ENCODE measurements at regions not wholly inside any gene's neighbourhood (a gene's known extent, or its start where the extent isn't known, plus 50 kb on each side); places are given as distances from the start of the nearest gene placed in this dataset.

DNA sequence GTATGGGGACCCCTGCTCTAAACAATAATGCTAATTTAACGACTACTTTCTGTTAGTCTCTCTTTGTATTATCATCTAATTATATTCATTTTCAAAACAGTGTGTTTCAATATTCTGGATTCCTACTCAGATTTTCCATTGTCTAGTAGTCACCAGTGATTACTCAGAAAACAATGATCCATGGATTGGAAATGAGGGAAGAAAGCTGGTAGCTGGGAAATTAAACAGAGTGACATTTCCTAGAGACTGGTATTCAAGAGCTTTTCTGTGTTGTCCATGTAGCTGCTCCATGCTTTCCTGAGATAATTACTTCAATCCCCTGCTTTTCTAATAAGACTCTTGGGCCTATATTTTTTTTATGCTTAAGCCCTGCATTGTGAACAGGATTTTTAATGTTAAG lies 1862.1 kb upstream of the C9orf72 start:
- no peaks in the 10 kb centered on the region for H3K36me3 ChIP-seq (ENCODE audit: control insufficient read depth, insufficient read depth, low read length)
- no CpG with 5 or more reads among the region's 1 CpG for WGBS (ENCODE audit: insufficient coverage, low coverage, missing lambda C conversion rate)
- intact Hi-C loops (cut with micrococcal nuclease) (no loop called here), in situ Hi-C loops (cut with MboI) (no loop called here)
- H3K4me1 ChIP-seq (replicated peaks in 1 of 2; ENCODE audit: control insufficient read depth in 2 of 2, insufficient read depth in 2 of 2, low read length in 2 of 2) = no peaks in the 10 kb centered on the region
- H3K9me3 ChIP-seq (replicated peaks; ENCODE audit: control insufficient read depth, insufficient read depth, low read depth, low read length) = no peaks in the 10 kb centered on the region
- H3K9ac ChIP-seq (ENCODE audit: insufficient read depth in 1 of 2, low read depth in 2 of 2, low read length in 2 of 2) = no peak overlapping the region
- POLR2A ChIA-PET = no interaction called here
- no peak for TF ChIP-seq USF1 (CRISPR knock-in tag; IDR thresholded peaks at IDR 0.05)
- no peak for TF ChIP-seq ZNF445 (CRISPR knock-in tag; IDR thresholded peaks at IDR 0.05; ENCODE audit: low read depth)
- TF ChIP-seq NCOA4 (IDR thresholded peaks at IDR 0.05; ENCODE audit: partially characterized antibody) = no peak
- FAIRE-seq = no peak
- H3K27me3 ChIP-seq (ENCODE audit: control insufficient read depth in 2 of 2, insufficient read depth in 2 of 2, low read length in 2 of 2) = no peaks in the 10 kb centered on the region
- no peak for ATAC-seq
- H2AFZ ChIP-seq (ENCODE audit: low read depth, low read length) = no peak overlapping the region
- no peak overlapping the region for H3K4me3 ChIP-seq
- H3K79me2 ChIP-seq (ENCODE audit: control insufficient read depth, insufficient read depth, low read length) = no peaks in the 10 kb centered on the region
- BruUV-seq (replicated peaks) = no TSS peak
- CTCF ChIA-PET (ENCODE audit: low intra/inter-chr PET ratio) = no interaction called here
- no peak overlapping the region for H3K27ac ChIP-seq (ENCODE audit: extremely low read depth, low read depth, low read length)
- H4K20me1 ChIP-seq (replicated peaks; ENCODE audit: control insufficient read depth, insufficient read depth, low read length) = no peaks in the 10 kb centered on the region
- DNase-seq (ENCODE audit: extremely low read depth in 1 of 4, low spot score in 3 of 4) = no peak
- H3K4me2 ChIP-seq (ENCODE audit: insufficient read depth, low read length) = no peak overlapping the region
- no peaks in the 10 kb centered on the region for H3K9me1 ChIP-seq (ENCODE audit: control insufficient read depth, insufficient read depth, low read length)

GRCh38 chr9:29437526-29437925 lies 1864.2 kb upstream of the C9orf72 start:
- Histone ChIP-seq H3K4me1 (replicated peaks in 1 of 2; ENCODE audit: control insufficient read depth in 2 of 2, insufficient read depth in 2 of 2, low read length in 2 of 2) (no peaks in the 10 kb centered on the region), H3K4me3 (no peak overlapping the region), H3K9ac (ENCODE audit: insufficient read depth in 1 of 2, low read depth in 2 of 2, low read length in 2 of 2) (no peak overlapping the region), H3K27me3 (ENCODE audit: control insufficient read depth in 2 of 2, insufficient read depth in 2 of 2, low read length in 2 of 2) (no peaks in the 10 kb centered on the region), H3K79me2 (ENCODE audit: control insufficient read depth, insufficient read depth, low read length) (no peaks in the 10 kb centered on the region), H3K9me3 (replicated peaks; ENCODE audit: control insufficient read depth, insufficient read depth, low read depth, low read length) (no peaks in the 10 kb centered on the region), H3K27ac (ENCODE audit: extremely low read depth, low read depth, low read length) (no peak overlapping the region), H2AFZ (ENCODE audit: low read depth, low read length) (no peak overlapping the region), H3K36me3 (ENCODE audit: control insufficient read depth, insufficient read depth, low read length) (no peaks in the 10 kb centered on the region), H3K9me1 (ENCODE audit: control insufficient read depth, insufficient read depth, low read length) (no peaks in the 10 kb centered on the region), H4K20me1 (replicated peaks; ENCODE audit: control insufficient read depth, insufficient read depth, low read length) (no peaks in the 10 kb centered on the region), H3K4me2 (ENCODE audit: insufficient read depth, low read length) (no peak overlapping the region)
- in situ Hi-C loops (cut with MboI) (no loop called here), intact Hi-C loops (cut with micrococcal nuclease) (no loop called here)
- POLR2A ChIA-PET = no interaction called here
- DNase-seq (ENCODE audit: extremely low read depth in 1 of 4, low spot score in 3 of 4) (no peak), ATAC-seq (no peak), FAIRE-seq (no peak)
- CTCF ChIA-PET (ENCODE audit: low intra/inter-chr PET ratio) = no interaction called here
- no TSS peak for BruUV-seq (replicated peaks)
- no CpG with 5 or more reads among the region's 3 CpGs for WGBS (ENCODE audit: insufficient coverage, low coverage, missing lambda C conversion rate)
- no peak for TF ChIP-seq DPF2 (IDR thresholded peaks at IDR 0.05)
- no peak for TF ChIP-seq ZNF184 (CRISPR knock-in tag; IDR thresholded peaks at IDR 0.05)
- TF ChIP-seq RBM22 (IDR thresholded peaks at IDR 0.05; ENCODE audit: low read depth, low read length, poor library complexity, severe bottlenecking) = no peak
- TF ChIP-seq TSC22D4 (tag; IDR thresholded peaks at IDR 0.05) = no peak
- no peak for TF ChIP-seq ZNF584 (CRISPR knock-in tag; IDR thresholded peaks at IDR 0.05; ENCODE audit: low read depth)
- no peak for TF ChIP-seq RBM34 (IDR thresholded peaks at IDR 0.05; ENCODE audit: borderline replicate concordance, insufficient read depth, low read length)
- no peak for TF ChIP-seq NFIC (IDR thresholded peaks at IDR 0.05)
- TF ChIP-seq MXI1 (IDR thresholded peaks at IDR 0.05; ENCODE audit: low read depth, low read length) = no peak
- TF ChIP-seq, protein P1, sequence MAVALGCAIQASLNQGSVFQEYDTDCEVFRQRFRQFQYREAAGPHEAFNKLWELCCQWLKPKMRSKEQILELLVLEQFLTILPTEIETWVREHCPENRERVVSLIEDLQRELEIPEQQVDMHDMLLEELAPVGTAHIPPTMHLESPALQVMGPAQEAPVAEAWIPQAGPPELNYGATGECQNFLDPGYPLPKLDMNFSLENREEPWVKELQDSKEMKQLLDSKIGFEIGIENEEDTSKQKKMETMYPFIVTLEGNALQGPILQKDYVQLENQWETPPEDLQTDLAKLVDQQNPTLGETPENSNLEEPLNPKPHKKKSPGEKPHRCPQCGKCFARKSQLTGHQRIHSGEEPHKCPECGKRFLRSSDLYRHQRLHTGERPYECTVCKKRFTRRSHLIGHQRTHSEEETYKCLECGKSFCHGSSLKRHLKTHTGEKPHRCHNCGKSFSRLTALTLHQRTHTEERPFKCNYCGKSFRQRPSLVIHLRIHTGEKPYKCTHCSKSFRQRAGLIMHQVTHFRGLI (CRISPR knock-in tag; IDR thresholded peaks at IDR 0.05) = no peak
- no peak for TF ChIP-seq RBM15 (IDR thresholded peaks at IDR 0.05; ENCODE audit: insufficient read depth, low read length)
- no peak for TF ChIP-seq RBM25 (IDR thresholded peaks at IDR 0.05; ENCODE audit: low read depth, low read length, severe bottlenecking)
- TF ChIP-seq ZNF41 (CRISPR knock-in tag; conservative IDR thresholded peaks at IDR 0.05) = no peak
- no peak for TF ChIP-seq NRF1 (conservative IDR thresholded peaks at IDR 0.05 in 1 of 2, IDR thresholded peaks at IDR 0.05 in 1 of 2)

Data from K562 (cell line).